OCI-LY3 (cell line): ENCODE measurements at regions not wholly inside any gene's neighbourhood (a gene's known extent, or its start where the extent isn't known, plus 50 kb on each side); places are given as distances from the start of the nearest gene placed in this dataset.
"Not testable (repeated sequence)": the region's sequence is repeated elsewhere in the genome, so short reads cannot be mapped to it uniquely, and the experiment has no call there.

Experiments
- H2AFZ ChIP-seq: fragments of 200-600, 300-600 bp; shearing (Covaris generic); 2 replicates; pipeline ENCODE4 v1.6.0; 2014; ENCODE audit warnings: antibody characterized with exemption, low read depth, low read length
- H3K27ac ChIP-seq: fragments of 200-600, 300-600 bp; sonication (generic); 2 replicates; pipeline ENCODE4 v1.5.1; 2014; ENCODE audit warnings: mild to moderate bottlenecking, low read length, moderate library complexity, mixed read lengths
- H3K27me3 ChIP-seq: fragments of 200-600, 300-600 bp; sonication (generic); 2 replicates; pipeline ENCODE4 v1.6.1; 2014; ENCODE audit warnings: low read depth, low read length, mixed read lengths
- H3K36me3 ChIP-seq: fragments of 200-600, 300-600 bp; sonication (generic); replicated peaks from 2 replicates; pipeline ENCODE3; 2014; ENCODE audit warnings: low read depth, low read length, mixed read lengths
- H3K4me1 ChIP-seq: fragments of 300-600, 200-600 bp; sonication (generic); 2 replicates; pipeline ENCODE4 v1.6.1; 2014; ENCODE audit warnings: low read length, mixed read lengths
- H3K4me2 ChIP-seq: fragments of 200-600, 300-600 bp; sonication (generic); 2 replicates; pipeline ENCODE4 v1.6.1; 2014; ENCODE audit warnings: low read length, mixed read lengths
- H3K4me3 ChIP-seq: fragments of 300-600, 200-600 bp; sonication (generic); 2 replicates; pipeline ENCODE4 v1.5.1; 2014; ENCODE audit warnings: antibody characterized with exemption, mild to moderate bottlenecking, low read length, moderate library complexity
- H3K79me2 ChIP-seq: fragments of 300-600, 200-600 bp; shearing (Covaris generic); 2 replicates; pipeline ENCODE4 v1.6.1; 2014; ENCODE audit warnings: mild to moderate bottlenecking, low read length, mixed read lengths
- H3K9ac ChIP-seq: fragments of 300-600, 200-600 bp; shearing (Covaris generic); 2 replicates; pipeline ENCODE4 v1.6.0; 2014; ENCODE audit warnings: mild to moderate bottlenecking, low read length, moderate library complexity
- H3K9me3 ChIP-seq: fragments of 200-600, 300-600 bp; shearing (Covaris generic); 2 replicates; pipeline ENCODE4 v1.6.1; 2014; ENCODE audit warnings: low read length, mixed read lengths; ENCODE audit not compliant: insufficient read depth
- H4K20me1 ChIP-seq: fragments of 200-600, 300-600 bp; sonication (generic); 2 replicates; pipeline ENCODE4 v1.6.1; 2016; ENCODE audit warnings: low read length, mixed read lengths; ENCODE audit not compliant: insufficient read depth
- EZH2phosphoT487 ChIP-seq: fragments of 200-600 bp; shearing (Covaris generic); IDR thresholded peaks from 2 replicates; pipeline ENCODE4 v1.6.1; 2018; ENCODE audit warnings: antibody characterized with exemption, mixed run types, low read depth
- TF ChIP-seq, protein P1 (sequence below): fragments of 200-600, 300-600 bp; sonication (generic); IDR thresholded peaks from 2 replicates; pipeline ENCODE4 v1.5.1; 2014; ENCODE audit warnings: antibody characterized with exemption, low read length, low read depth

DNA sequence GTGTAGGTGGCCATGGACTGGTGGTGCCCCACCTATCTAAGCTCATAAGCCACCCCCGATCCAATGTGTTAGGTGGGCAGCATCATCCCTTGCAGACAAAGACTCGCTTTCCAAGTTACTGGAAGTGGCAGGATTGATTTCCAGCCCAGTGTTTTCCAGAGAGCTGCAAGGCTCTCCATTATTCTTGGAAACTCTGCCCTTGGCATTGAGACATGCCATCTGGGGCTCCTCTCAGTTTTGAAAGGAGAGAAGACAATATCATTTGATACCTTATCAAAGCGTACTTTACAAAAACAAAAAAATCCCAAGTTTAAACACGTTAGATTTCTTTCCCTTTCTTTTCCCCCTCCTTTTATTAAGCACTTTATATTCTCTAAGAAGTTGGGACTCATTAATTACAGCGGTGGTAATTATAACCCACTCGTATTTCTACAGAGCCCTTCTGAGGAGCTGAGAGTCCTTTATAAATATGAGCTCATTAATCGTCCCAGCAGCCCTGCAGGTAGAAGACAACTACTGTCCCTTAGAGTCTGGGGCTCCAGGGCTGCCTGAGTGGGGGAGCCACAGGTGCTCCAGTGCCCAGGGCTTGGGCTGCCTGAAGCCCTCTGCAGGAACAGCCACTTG, 226.1 kb downstream of the TLE3 start:
- H4K20me1 ChIP-seq = no peaks in the 10 kb centered on the region
- H3K79me2 ChIP-seq = no peaks in the 10 kb centered on the region
- TF ChIP-seq EZH2phosphoT487 = no peak
- TF ChIP-seq, protein P1, sequence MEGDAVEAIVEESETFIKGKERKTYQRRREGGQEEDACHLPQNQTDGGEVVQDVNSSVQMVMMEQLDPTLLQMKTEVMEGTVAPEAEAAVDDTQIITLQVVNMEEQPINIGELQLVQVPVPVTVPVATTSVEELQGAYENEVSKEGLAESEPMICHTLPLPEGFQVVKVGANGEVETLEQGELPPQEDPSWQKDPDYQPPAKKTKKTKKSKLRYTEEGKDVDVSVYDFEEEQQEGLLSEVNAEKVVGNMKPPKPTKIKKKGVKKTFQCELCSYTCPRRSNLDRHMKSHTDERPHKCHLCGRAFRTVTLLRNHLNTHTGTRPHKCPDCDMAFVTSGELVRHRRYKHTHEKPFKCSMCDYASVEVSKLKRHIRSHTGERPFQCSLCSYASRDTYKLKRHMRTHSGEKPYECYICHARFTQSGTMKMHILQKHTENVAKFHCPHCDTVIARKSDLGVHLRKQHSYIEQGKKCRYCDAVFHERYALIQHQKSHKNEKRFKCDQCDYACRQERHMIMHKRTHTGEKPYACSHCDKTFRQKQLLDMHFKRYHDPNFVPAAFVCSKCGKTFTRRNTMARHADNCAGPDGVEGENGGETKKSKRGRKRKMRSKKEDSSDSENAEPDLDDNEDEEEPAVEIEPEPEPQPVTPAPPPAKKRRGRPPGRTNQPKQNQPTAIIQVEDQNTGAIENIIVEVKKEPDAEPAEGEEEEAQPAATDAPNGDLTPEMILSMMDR = no peak
- no peak overlapping the region for H3K4me2 ChIP-seq
- peaks cover 23% of the 10 kb centered on the region for H3K27me3 ChIP-seq
- H3K4me3 ChIP-seq = no peak overlapping the region
- no peak overlapping the region for H3K9ac ChIP-seq
- peaks cover 18% of the 10 kb centered on the region for H3K4me1 ChIP-seq
- H3K27ac ChIP-seq = no peak overlapping the region
- no peak overlapping the region for H2AFZ ChIP-seq
- peaks cover 8% of the 10 kb centered on the region for H3K36me3 ChIP-seq
- peaks cover 21% of the 10 kb centered on the region for H3K9me3 ChIP-seq

DNA sequence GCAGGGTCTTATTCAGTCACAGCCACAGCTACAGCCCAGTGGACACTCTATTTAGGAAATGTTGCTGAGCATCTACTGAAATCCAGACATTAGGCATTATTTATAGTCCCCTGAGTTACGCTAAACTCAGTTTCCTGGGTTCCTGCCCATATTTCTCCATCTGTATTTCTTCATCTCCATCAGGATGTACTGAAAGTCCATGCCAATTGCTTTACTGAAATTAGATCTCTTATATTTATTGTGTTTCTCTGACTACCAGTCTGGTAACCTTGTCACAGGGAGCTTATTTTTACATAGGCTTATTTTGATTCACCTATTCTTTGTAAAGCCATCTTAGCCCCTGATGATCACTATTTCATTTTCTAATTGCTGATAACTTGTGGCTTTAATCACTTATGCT, 223.9 kb downstream of the TLE3 start:
- H3K27ac ChIP-seq = no peak overlapping the region
- peaks cover 14% of the 10 kb centered on the region for H3K9me3 ChIP-seq
- no peak overlapping the region for H3K4me3 ChIP-seq
- H4K20me1 ChIP-seq = no peaks in the 10 kb centered on the region
- no peak overlapping the region for H3K9ac ChIP-seq
- H3K4me2 ChIP-seq = no peak overlapping the region
- no peak overlapping the region for H2AFZ ChIP-seq
- TF ChIP-seq EZH2phosphoT487 = no peak
- TF ChIP-seq, protein P1 = no peak
- H3K4me1 ChIP-seq = peaks cover 9% of the 10 kb centered on the region
- peaks cover 26% of the 10 kb centered on the region for H3K27me3 ChIP-seq
- no peaks in the 10 kb centered on the region for H3K79me2 ChIP-seq
- peaks cover 8% of the 10 kb centered on the region for H3K36me3 ChIP-seq

DNA sequence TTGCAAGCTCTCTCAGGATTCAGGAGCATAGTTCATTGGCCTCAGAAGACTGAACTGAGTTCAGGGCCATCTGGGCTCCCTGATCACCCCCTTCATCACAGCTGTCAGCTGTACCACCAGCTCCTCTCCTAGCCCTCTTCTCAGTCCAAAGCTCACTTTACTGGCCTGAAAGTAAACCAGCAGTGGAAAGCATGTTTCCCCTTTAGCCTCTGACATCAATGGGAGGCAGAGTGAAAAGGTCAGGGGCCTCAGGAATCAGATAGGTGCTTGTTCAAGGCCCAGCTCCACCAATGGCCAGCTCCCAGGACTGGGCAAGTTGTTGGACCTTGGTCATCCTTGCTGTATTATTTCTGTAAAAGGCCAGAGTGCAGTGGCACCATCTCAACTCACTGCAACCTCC, 223.4 kb downstream of the TLE3 start:
- peaks cover 14% of the 10 kb centered on the region for H3K9me3 ChIP-seq
- no peak overlapping the region for H3K4me3 ChIP-seq
- H3K36me3 ChIP-seq = peaks cover 8% of the 10 kb centered on the region
- no peak overlapping the region for H3K4me2 ChIP-seq
- H3K27me3 ChIP-seq = peaks cover 26% of the 10 kb centered on the region
- H3K27ac ChIP-seq = no peak overlapping the region
- H3K4me1 ChIP-seq = peaks cover 4% of the 10 kb centered on the region
- H2AFZ ChIP-seq = no peak overlapping the region
- H3K79me2 ChIP-seq = no peaks in the 10 kb centered on the region
- no peak overlapping the region for H3K9ac ChIP-seq
- TF ChIP-seq, protein P1 = no peak
- TF ChIP-seq EZH2phosphoT487 = no peak
- no peaks in the 10 kb centered on the region for H4K20me1 ChIP-seq

DNA sequence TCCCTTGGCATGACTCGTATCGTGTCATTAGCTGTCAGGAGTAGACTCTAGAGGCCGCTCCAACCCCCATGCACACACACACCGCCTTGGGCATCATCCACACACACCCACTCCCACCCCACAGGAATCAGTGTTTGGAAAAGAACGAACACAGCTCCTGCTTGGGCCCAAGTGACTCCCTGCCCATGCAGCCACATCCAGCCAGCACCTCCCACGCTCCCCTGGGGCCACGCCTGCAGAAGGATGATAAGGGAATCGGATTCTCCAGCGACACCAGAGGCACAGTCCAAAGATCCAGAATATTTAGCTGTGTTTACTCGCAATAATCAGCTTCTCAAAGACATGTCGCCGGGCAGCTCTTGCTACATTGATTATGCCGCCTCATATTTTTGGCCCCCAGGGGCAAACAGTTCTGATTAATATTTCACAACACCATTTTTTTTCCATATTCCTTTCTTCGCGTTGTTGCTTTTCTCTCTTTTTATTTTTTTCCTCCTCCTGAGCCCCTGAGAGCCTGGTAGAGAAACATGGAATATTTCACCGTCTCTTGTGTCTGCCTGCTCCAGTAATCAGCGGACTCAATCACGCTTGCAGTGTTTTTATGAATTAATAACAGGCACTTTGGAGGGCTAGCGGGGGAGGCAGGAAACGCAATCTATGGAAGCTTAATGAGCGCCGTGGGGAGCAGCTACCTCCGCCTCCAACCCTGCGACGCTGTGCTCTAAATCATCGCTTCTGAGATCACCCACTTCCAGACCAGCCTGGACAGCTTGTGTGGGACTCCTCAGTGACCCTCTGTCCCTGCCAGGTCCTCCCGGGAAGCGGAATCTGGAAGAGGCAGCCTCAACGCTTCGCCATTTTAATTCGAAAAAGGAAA, 221.4 kb downstream of the TLE3 start:
- Histone ChIP-seq H3K79me2 (no peaks in the 10 kb centered on the region), H3K27ac (no peak overlapping the region), H3K27me3 (peaks cover 26% of the 10 kb centered on the region), H3K36me3 (peaks cover 8% of the 10 kb centered on the region), H2AFZ (no peak overlapping the region), H4K20me1 (no peaks in the 10 kb centered on the region), H3K9ac (no peak overlapping the region), H3K9me3 (peaks cover 14% of the 10 kb centered on the region), H3K4me3 (no peak overlapping the region), H3K4me1 (peaks cover 12% of the 10 kb centered on the region), H3K4me2 (no peak overlapping the region)
- TF ChIP-seq, protein P1 = no peak
- TF ChIP-seq EZH2phosphoT487 = no peak

DNA sequence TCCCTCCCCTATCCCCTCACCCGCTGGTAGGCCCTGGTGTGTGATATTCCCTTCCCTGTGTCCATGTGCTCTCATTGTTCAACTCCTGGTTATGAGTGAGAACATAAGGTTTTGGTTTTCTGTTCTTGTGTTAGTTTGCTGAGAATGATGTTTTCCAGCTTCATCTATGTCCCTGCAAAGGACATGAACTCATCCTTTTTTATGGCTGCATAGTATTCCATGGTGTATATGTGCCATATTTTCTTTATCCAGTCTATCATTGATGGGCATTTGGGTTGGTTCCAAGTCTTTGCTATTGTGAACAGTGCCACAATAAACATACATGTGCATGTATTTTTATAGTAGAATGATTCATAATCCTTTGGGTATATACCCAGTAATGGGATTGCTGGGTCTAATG, 217.8 kb downstream of the TLE3 start:
- Histone ChIP-seq H3K4me1 (peaks cover 26% of the 10 kb centered on the region), H3K27me3 (peaks cover 26% of the 10 kb centered on the region)
- not testable (repeated sequence) for H3K36me3 ChIP-seq, H3K9ac ChIP-seq, H3K9me3 ChIP-seq, H3K4me2 ChIP-seq, H3K4me3 ChIP-seq, H4K20me1 ChIP-seq, H3K79me2 ChIP-seq, H2AFZ ChIP-seq, H3K27ac ChIP-seq
